WI38 (cell line): ENCODE measurements at regions not wholly inside any gene's neighbourhood (a gene's known extent, or its start where the extent isn't known, plus 50 kb on each side); places are given as distances from the start of the nearest gene placed in this dataset.

ENCODE experiments used
- H3K4me3 ChIP-seq: 2 replicates; pipeline ENCODE4 v1.5.1; 2011; ENCODE audit warnings: low read depth, mild to moderate bottlenecking, control low read depth, low read length
- CTCF ChIP-seq: IDR thresholded peaks from 2 replicates; pipeline ENCODE4 v1.5.1; 2012; ENCODE audit warnings: low read depth, mild to moderate bottlenecking, control low read depth, low read length

DNA sequence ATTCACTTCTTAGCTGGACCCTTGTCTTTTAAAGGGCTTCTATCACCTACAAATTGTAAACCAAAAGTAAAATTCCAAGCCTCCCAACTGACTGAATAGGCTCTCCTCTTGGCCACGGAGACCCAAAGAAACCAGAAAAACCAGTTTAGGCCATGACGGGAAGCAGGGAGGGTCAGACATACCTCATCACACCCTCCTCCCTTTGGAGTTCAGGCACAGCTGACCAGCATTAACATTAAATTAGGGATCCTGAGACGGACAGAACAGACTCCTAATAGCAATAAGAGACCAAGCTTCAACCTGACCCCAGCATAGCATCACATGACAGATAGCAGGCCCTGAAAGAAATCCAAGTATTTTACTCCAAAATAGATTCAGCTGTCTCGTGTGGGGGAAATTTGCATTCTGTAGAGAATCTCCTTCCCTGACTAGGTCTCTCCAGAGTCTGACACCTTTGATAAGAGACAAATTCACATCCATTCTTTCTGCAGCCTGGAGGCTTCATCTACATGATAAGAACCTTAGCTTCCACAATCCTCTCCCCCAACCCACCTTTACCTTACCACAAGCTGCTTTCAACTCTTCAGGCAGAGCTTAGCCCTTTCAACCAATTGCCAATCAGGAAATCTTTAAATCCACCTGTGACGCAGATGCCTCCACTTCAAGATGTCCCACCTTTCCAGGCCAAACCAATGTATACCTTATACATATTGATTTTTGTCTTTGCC lies 177.1 kb upstream of the RAB4A start:
- H3K4me3 ChIP-seq = no peak overlapping the region
- no peak for TF ChIP-seq CTCF

DNA sequence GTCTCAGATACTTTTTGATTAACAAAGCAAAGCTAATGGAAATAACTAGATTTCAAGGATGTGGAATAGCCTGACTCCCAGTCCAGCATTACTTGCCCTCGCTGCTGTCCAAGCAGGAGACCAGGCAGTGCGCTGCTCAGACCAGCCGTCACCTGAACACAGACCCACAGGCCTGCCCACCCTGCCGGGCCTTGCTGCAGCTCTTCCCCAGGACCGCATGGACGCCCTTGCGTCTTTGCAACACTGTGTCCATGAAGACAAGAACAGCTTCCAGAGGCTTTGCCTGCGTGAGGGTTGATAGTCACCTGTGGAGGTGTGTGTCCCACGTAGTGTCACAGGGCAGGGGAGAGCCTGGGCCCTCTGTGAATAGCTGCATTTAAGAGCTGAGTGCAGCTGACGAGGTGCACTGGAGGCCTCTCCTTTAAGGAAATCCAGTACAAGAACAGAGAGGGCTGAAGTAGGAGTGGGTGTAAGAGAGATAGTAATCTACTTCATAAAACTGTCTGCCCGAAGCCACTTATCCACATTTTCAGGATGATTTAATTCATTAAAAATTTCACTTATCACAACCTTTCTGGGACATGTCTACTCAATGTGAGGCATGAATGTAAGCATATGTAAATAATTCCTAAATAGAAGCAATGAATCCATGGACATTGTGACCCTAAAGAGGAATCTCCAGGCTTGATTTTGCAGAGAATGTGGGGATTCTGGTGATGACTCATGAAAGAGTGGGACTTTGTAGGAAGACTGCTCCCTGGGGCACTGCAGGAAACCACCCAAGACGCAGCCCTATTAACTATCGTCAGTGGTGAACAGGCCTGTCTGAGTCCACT lies 176.2 kb upstream of the RAB4A start:
- TF ChIP-seq CTCF = no peak

GRCh38 chr1:229095325-229095724 lies 175.6 kb upstream of the RAB4A start:
- TF ChIP-seq CTCF = no peak
- no peak overlapping the region for H3K4me3 ChIP-seq

More for the DNA sequence above, 176.2 kb upstream of the RAB4A start:
- H3K4me3 ChIP-seq = no peak overlapping the region

DNA sequence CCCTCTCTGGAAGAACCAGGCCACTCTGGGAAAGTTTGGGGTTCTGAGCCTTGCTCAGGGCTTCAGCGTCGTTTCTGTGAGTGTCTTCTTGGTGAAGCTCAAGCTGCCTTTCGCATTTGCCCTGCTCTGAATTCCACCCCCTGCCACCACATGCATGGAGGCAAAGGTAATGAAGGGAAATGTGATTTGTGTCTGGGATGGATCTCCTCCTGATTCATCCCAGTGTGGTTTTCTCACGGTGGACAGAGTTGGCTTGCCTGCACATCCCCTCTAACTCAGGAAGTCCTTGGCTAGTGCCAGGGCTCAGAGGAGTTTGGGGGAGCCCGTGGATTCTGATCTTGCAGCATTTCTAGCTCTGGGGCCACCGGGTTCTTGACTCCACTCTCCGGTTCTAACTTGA lies 173.6 kb upstream of the RAB4A start:
- no peak for TF ChIP-seq CTCF
- H3K4me3 ChIP-seq = no peak overlapping the region

GRCh38 chr1:229098361-229098760 lies 172.6 kb upstream of the RAB4A start:
- TF ChIP-seq CTCF = no peak
- no peak overlapping the region for H3K4me3 ChIP-seq

DNA sequence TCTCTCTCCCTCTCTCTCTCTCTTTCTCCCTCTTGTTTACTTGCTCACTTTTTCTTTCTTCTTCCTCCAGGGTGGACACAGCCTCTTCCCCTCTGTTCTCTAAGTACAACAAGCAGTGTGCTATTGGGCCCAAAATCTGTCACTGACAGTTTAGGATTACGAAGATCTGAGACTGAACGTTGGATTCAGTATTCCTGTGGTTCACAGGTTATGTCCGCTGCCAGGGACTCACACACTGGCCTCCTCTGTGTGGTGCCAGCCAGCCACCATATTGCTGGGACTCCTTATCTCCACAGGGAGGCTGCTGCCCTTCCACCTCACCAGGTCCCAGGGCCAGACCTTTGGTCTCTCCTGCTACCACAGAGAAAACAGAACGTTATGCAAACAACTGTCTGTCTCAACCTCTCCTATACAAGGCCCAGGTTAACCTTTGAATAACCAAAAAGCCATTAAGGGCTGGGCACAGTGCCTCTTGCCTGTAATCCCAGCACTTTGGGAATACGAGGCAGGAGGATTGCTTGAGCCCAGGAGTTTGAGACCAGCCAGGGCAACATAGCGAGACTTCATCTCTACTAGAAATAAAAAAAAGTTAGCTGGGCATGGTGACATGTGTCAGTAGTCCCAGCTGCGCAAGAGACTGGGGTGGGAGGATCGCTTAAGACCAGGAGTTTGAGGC lies 171.9 kb upstream of the RAB4A start:
- no peak overlapping the region for H3K4me3 ChIP-seq
- TF ChIP-seq CTCF = no peak
